ENCODE measurements at regions not wholly inside any gene's neighbourhood (a gene's known extent, or its start where the extent isn't known, plus 50 kb on each side); places are given as distances from the start of the nearest gene placed in this dataset.

GRCh38 chr14:55921511-55921910, 196.7 kb upstream of the PELI2 start:
- Mint-ChIP-seq H3K27ac (no peak overlapping the region), H3K4me1 (peaks cover 0 to 1% (median 0%) of the 10 kb centered on the region in 7 donors), H3K4me3 (no peak overlapping the region), H3K9me3 (peaks cover 0 to 8% (median 2%) of the 10 kb centered on the region in 11 donors), H3K27me3 (peaks cover 11 to 25% (median 14%) of the 10 kb centered on the region in 5 donors), H3K36me3 (no peaks in the 10 kb centered on the region)
- no peak overlapping the region for H3K27ac ChIP-seq (ENCODE audit: low read depth, low read length)
- no peak for ATAC-seq
- H3K4me1 ChIP-seq (ENCODE audit: control insufficient read depth in 2 of 2, insufficient read depth in 2 of 2, low read length in 2 of 2), result no peaks in the 10 kb centered on the region
- H3K36me3 ChIP-seq (ENCODE audit: control insufficient read depth in 2 of 3, insufficient read depth in 3 of 3, low read length in 3 of 3), result no peaks in the 10 kb centered on the region
- CTCF ChIA-PET, result no interaction called here
- H3K27me3 ChIP-seq (ENCODE audit: control insufficient read depth in 2 of 2, insufficient read depth in 2 of 2, low read length in 2 of 2), result no peaks in the 10 kb centered on the region
- no peak overlapping the region for H3K4me3 ChIP-seq (ENCODE audit: low read length)
- intact Hi-C loops (cut with micrococcal nuclease), result no loop called here
- DNase-seq, result no peak
- POLR2A ChIA-PET, result no interaction called here
- H3K9me3 ChIP-seq (ENCODE audit: control insufficient read depth in 2 of 3, low read length in 3 of 3), result no peaks in the 10 kb centered on the region

GRCh38 chr14:55926007-55926406, 192.2 kb upstream of the PELI2 start:
- intact Hi-C loops (cut with micrococcal nuclease), result no loop called here
- CTCF ChIA-PET, result interaction anchor here (0.5 kb wide), 1 partner anchor 547 kb away, joined by 3 read pairs; no protein-coding TSS in a partner anchor
- no peak overlapping the region for H3K4me3 Mint-ChIP-seq
- Histone ChIP-seq H3K4me3 (ENCODE audit: low read length) (no peak overlapping the region), H3K9me3 (ENCODE audit: control insufficient read depth in 2 of 3, low read length in 3 of 3) (no peaks in the 10 kb centered on the region), H3K27me3 (ENCODE audit: control insufficient read depth in 2 of 2, insufficient read depth in 2 of 2, low read length in 2 of 2) (no peaks in the 10 kb centered on the region), H3K27ac (ENCODE audit: low read depth, low read length) (no peak overlapping the region), H3K4me1 (ENCODE audit: control insufficient read depth in 2 of 2, insufficient read depth in 2 of 2, low read length in 2 of 2) (no peaks in the 10 kb centered on the region), H3K36me3 (ENCODE audit: control insufficient read depth in 2 of 3, insufficient read depth in 3 of 3, low read length in 3 of 3) (no peaks in the 10 kb centered on the region)
- peaks cover 4 to 30% (median 5%) of the 10 kb centered on the region in 5 donors for H3K27me3 Mint-ChIP-seq
- DNase-seq, result no peak
- no peaks in the 10 kb centered on the region for H3K36me3 Mint-ChIP-seq
- no peaks in the 10 kb centered on the region for H3K4me1 Mint-ChIP-seq
- no peak overlapping the region for H3K27ac Mint-ChIP-seq
- POLR2A ChIA-PET, result no interaction called here
- ATAC-seq, result no peak
- H3K9me3 Mint-ChIP-seq, result no peaks in the 10 kb centered on the region

GRCh38 chr14:55927028-55927427, 191.2 kb upstream of the PELI2 start:
- peaks cover 4 to 29% (median 8%) of the 10 kb centered on the region in 5 donors for H3K27me3 Mint-ChIP-seq
- H3K9me3 Mint-ChIP-seq, result peaks cover 0 to 2% (median 0%) of the 10 kb centered on the region in 11 donors
- no peak for DNase-seq
- H3K36me3 Mint-ChIP-seq, result no peaks in the 10 kb centered on the region
- Histone ChIP-seq H3K27me3 (ENCODE audit: control insufficient read depth in 2 of 2, insufficient read depth in 2 of 2, low read length in 2 of 2) (no peaks in the 10 kb centered on the region), H3K4me3 (ENCODE audit: low read length) (no peak overlapping the region), H3K27ac (ENCODE audit: low read depth, low read length) (no peak overlapping the region), H3K36me3 (ENCODE audit: control insufficient read depth in 2 of 3, insufficient read depth in 3 of 3, low read length in 3 of 3) (no peaks in the 10 kb centered on the region), H3K9me3 (ENCODE audit: control insufficient read depth in 2 of 3, low read length in 3 of 3) (no peaks in the 10 kb centered on the region), H3K4me1 (ENCODE audit: control insufficient read depth in 2 of 2, insufficient read depth in 2 of 2, low read length in 2 of 2) (no peaks in the 10 kb centered on the region)
- CTCF ChIA-PET, result no interaction called here
- no peak overlapping the region for H3K27ac Mint-ChIP-seq
- intact Hi-C loops (cut with micrococcal nuclease), result no loop called here
- no peak for ATAC-seq
- H3K4me3 Mint-ChIP-seq, result no peak overlapping the region
- POLR2A ChIA-PET, result no interaction called here
- no peaks in the 10 kb centered on the region for H3K4me1 Mint-ChIP-seq

- no peak overlapping the region for H3K4me3 Mint-ChIP-seq
- ATAC-seq (no peak), DNase-seq (no peak)
- no peaks in the 10 kb centered on the region for H3K4me1 Mint-ChIP-seq
- no peaks in the 10 kb centered on the region for H3K9me3 ChIP-seq (ENCODE audit: control insufficient read depth in 2 of 3, low read length in 3 of 3)
- POLR2A ChIA-PET, result no interaction called here
- H3K27me3 ChIP-seq (ENCODE audit: control insufficient read depth in 2 of 2, insufficient read depth in 2 of 2, low read length in 2 of 2), result no peaks in the 10 kb centered on the region
- no peaks in the 10 kb centered on the region for H3K4me1 ChIP-seq (ENCODE audit: control insufficient read depth in 2 of 2, insufficient read depth in 2 of 2, low read length in 2 of 2)
- H3K27ac Mint-ChIP-seq, result no peak overlapping the region
- H3K36me3 Mint-ChIP-seq, result no peaks in the 10 kb centered on the region
- CTCF ChIA-PET, result no interaction called here
- H3K27me3 Mint-ChIP-seq, result peaks cover 4 to 31% (median 12%) of the 10 kb centered on the region in 5 donors
- peaks cover 0 to 5% (median 0%) of the 10 kb centered on the region in 11 donors for H3K9me3 Mint-ChIP-seq
- no peaks in the 10 kb centered on the region for H3K36me3 ChIP-seq (ENCODE audit: control insufficient read depth in 2 of 3, insufficient read depth in 3 of 3, low read length in 3 of 3)
- no peak overlapping the region for H3K4me3 ChIP-seq (ENCODE audit: low read length)
- H3K27ac ChIP-seq (ENCODE audit: low read depth, low read length), result no peak overlapping the region
- intact Hi-C loops (cut with micrococcal nuclease), result no loop called here
Observed at GRCh38 chr14:55928276-55928675, 189.9 kb upstream of the PELI2 start.

GRCh38 chr14:55929136-55929535, 189.1 kb upstream of the PELI2 start:
- Mint-ChIP-seq H3K36me3 (peaks cover 0 to 3% (median 0%) of the 10 kb centered on the region in 5 donors), H3K9me3 (peaks cover 0 to 6% (median 0%) of the 10 kb centered on the region in 11 donors), H3K4me1 (no peaks in the 10 kb centered on the region), H3K27me3 (peaks cover 5 to 28% (median 12%) of the 10 kb centered on the region in 5 donors), H3K27ac (no peak overlapping the region), H3K4me3 (no peak overlapping the region)
- ATAC-seq (no peak), DNase-seq (no peak)
- ChIA-PET CTCF (no interaction called here), POLR2A (no interaction called here)
- H3K27me3 ChIP-seq (ENCODE audit: control insufficient read depth in 2 of 2, insufficient read depth in 2 of 2, low read length in 2 of 2), result peaks cover 0 to 3% of the 10 kb centered on the region in 2 donors
- no peaks in the 10 kb centered on the region for H3K4me1 ChIP-seq (ENCODE audit: control insufficient read depth in 2 of 2, insufficient read depth in 2 of 2, low read length in 2 of 2)
- no peak overlapping the region for H3K4me3 ChIP-seq (ENCODE audit: low read length)
- no peak overlapping the region for H3K27ac ChIP-seq (ENCODE audit: low read depth, low read length)
- no peaks in the 10 kb centered on the region for H3K36me3 ChIP-seq (ENCODE audit: control insufficient read depth in 2 of 3, insufficient read depth in 3 of 3, low read length in 3 of 3)
- intact Hi-C loops (cut with micrococcal nuclease), result no loop called here
- H3K9me3 ChIP-seq (ENCODE audit: control insufficient read depth in 2 of 3, low read length in 3 of 3), result no peaks in the 10 kb centered on the region

- Mint-ChIP-seq H3K27me3 (peaks cover 7 to 27% (median 12%) of the 10 kb centered on the region in 5 donors), H3K27ac (no peak overlapping the region), H3K36me3 (peaks cover 0 to 3% (median 0%) of the 10 kb centered on the region in 5 donors), H3K4me3 (no peak overlapping the region), H3K9me3 (peaks cover 0 to 10% (median 0%) of the 10 kb centered on the region in 11 donors), H3K4me1 (no peaks in the 10 kb centered on the region)
- Histone ChIP-seq H3K9me3 (ENCODE audit: control insufficient read depth in 2 of 3, low read length in 3 of 3) (no peaks in the 10 kb centered on the region), H3K4me3 (ENCODE audit: low read length) (no peak overlapping the region), H3K27ac (ENCODE audit: low read depth, low read length) (no peak overlapping the region), H3K4me1 (ENCODE audit: control insufficient read depth in 2 of 2, insufficient read depth in 2 of 2, low read length in 2 of 2) (no peaks in the 10 kb centered on the region), H3K36me3 (ENCODE audit: control insufficient read depth in 2 of 3, insufficient read depth in 3 of 3, low read length in 3 of 3) (no peaks in the 10 kb centered on the region), H3K27me3 (ENCODE audit: control insufficient read depth in 2 of 2, insufficient read depth in 2 of 2, low read length in 2 of 2) (peaks cover 0 to 3% of the 10 kb centered on the region in 2 donors)
- POLR2A ChIA-PET, result no interaction called here
- DNase-seq (no peak), ATAC-seq (no peak)
- CTCF ChIA-PET, result interaction anchor here (1.3 kb wide), 1 partner anchor 12 kb away, joined by 3 read pairs; no protein-coding TSS in a partner anchor
- intact Hi-C loops (cut with micrococcal nuclease), result no loop called here
Observed at GRCh38 chr14:55930016-55930784, 188.0 kb upstream of the PELI2 start.

- no peak overlapping the region for H3K27ac Mint-ChIP-seq
Observed at GRCh38 chr14:55936691-55937090, 181.5 kb upstream of the PELI2 start.

More at GRCh38 chr14:55936691-55937090, 181.5 kb upstream of the PELI2 start:
- H3K27me3 ChIP-seq (ENCODE audit: control insufficient read depth in 2 of 2, insufficient read depth in 2 of 2, low read length in 2 of 2), result peaks cover 0 to 3% of the 10 kb centered on the region in 2 donors
- Mint-ChIP-seq H3K4me3 (no peak overlapping the region), H3K4me1 (no peaks in the 10 kb centered on the region), H3K9me3 (peaks cover 0 to 14% (median 5%) of the 10 kb centered on the region in 11 donors), H3K36me3 (peaks cover 0 to 3% (median 0%) of the 10 kb centered on the region in 5 donors), H3K27me3 (peaks cover 3 to 26% (median 11%) of the 10 kb centered on the region in 5 donors)
- ChIA-PET POLR2A (no interaction called here), CTCF (no interaction called here)
- no peaks in the 10 kb centered on the region for H3K9me3 ChIP-seq (ENCODE audit: control insufficient read depth in 2 of 3, low read length in 3 of 3)
- H3K4me1 ChIP-seq (ENCODE audit: control insufficient read depth in 2 of 2, insufficient read depth in 2 of 2, low read length in 2 of 2), result no peaks in the 10 kb centered on the region
- no peaks in the 10 kb centered on the region for H3K36me3 ChIP-seq (ENCODE audit: control insufficient read depth in 2 of 3, insufficient read depth in 3 of 3, low read length in 3 of 3)
- no peak for ATAC-seq
- intact Hi-C loops (cut with micrococcal nuclease), result no loop called here
- H3K4me3 ChIP-seq (ENCODE audit: low read length), result no peak overlapping the region
- no peak for DNase-seq
- H3K27ac ChIP-seq (ENCODE audit: low read depth, low read length), result no peak overlapping the region
